22Rv1 (cell line): ENCODE measurements at regions not wholly inside any gene's neighbourhood (a gene's known extent, or its start where the extent isn't known, plus 50 kb on each side); places are given as distances from the start of the nearest gene placed in this dataset.

Source experiments
- ZFX ChIP-seq: fragments of 450-650 bp; IDR thresholded peaks from 2 replicates; pipeline ENCODE4 v1.6.1; 2017; ENCODE audit warnings: antibody characterized with exemption, borderline replicate concordance
- TF ChIP-seq, protein P1 (sequence below): fragments of 450-650 bp; IDR thresholded peaks from 2 replicates; pipeline ENCODE4 v1.5.1; 2017; ENCODE audit warnings: mild to moderate bottlenecking

- TF ChIP-seq, protein P1, sequence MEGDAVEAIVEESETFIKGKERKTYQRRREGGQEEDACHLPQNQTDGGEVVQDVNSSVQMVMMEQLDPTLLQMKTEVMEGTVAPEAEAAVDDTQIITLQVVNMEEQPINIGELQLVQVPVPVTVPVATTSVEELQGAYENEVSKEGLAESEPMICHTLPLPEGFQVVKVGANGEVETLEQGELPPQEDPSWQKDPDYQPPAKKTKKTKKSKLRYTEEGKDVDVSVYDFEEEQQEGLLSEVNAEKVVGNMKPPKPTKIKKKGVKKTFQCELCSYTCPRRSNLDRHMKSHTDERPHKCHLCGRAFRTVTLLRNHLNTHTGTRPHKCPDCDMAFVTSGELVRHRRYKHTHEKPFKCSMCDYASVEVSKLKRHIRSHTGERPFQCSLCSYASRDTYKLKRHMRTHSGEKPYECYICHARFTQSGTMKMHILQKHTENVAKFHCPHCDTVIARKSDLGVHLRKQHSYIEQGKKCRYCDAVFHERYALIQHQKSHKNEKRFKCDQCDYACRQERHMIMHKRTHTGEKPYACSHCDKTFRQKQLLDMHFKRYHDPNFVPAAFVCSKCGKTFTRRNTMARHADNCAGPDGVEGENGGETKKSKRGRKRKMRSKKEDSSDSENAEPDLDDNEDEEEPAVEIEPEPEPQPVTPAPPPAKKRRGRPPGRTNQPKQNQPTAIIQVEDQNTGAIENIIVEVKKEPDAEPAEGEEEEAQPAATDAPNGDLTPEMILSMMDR = no peak
- TF ChIP-seq ZFX = no peak
These were observed 125.8 kb upstream of the VCX3A start for GRCh38 chrX:6660567-6661264.
